GM21526 (cell line): ENCODE measurements at regions not wholly inside any gene's neighbourhood (a gene's known extent, or its start where the extent isn't known, plus 50 kb on each side); places are given as distances from the start of the nearest gene placed in this dataset.
"Not testable (repeated sequence)": the region's sequence is repeated elsewhere in the genome, so short reads cannot be mapped to it uniquely, and the experiment has no call there.

ENCODE experiments used
- ATAC-seq: cut with Tn5 transposase; IDR thresholded peaks from one replicate; pipeline ENCODE4 v1.9.1; 2021; ENCODE audit warnings: moderate library complexity; ENCODE audit not compliant: unreplicated experiment, low FRiP score

- no peak for ATAC-seq
These were observed 1242.0 kb upstream of the ACVR2A start for GRCh38 chr2:146602856-146603255.

- no peak for ATAC-seq
These were observed 1242.4 kb upstream of the ACVR2A start for GRCh38 chr2:146602383-146602782.

- ATAC-seq, result no peak
These were observed 1246.0 kb upstream of the ACVR2A start for GRCh38 chr2:146598791-146599190.

- ATAC-seq, result no peak
These were observed 1247.5 kb upstream of the ACVR2A start for GRCh38 chr2:146597291-146597690.

- ATAC-seq, result no peak
These were observed 1252.9 kb upstream of the ACVR2A start for GRCh38 chr2:146591908-146592307.

- no peak for ATAC-seq
These were observed 1257.5 kb upstream of the ACVR2A start for GRCh38 chr2:146587291-146587713.

GRCh38 chr2:146584316-146584715 is 1260.5 kb upstream of the ACVR2A start:
- no peak for ATAC-seq

GRCh38 chr2:146579147-146579930 is 1265.5 kb upstream of the ACVR2A start:
- no peak for ATAC-seq

- ATAC-seq, result no peak
These were observed 1268.3 kb upstream of the ACVR2A start for GRCh38 chr2:146576339-146577111.

GRCh38 chr2:146572598-146572997 is 1272.2 kb upstream of the ACVR2A start:
- ATAC-seq, result no peak

GRCh38 chr2:146561996-146562395 is 1282.8 kb upstream of the ACVR2A start:
- no peak for ATAC-seq

GRCh38 chr2:146547236-146547635 is 1297.6 kb upstream of the ACVR2A start:
- no peak for ATAC-seq

GRCh38 chr2:146544701-146545100 is 1300.1 kb upstream of the ACVR2A start:
- ATAC-seq, result no peak

GRCh38 chr2:146541896-146542295 is 1302.9 kb upstream of the ACVR2A start:
- ATAC-seq, result no peak

- ATAC-seq, result no peak
These were observed 1304.4 kb upstream of the ACVR2A start for GRCh38 chr2:146540271-146540932.

- not testable (repeated sequence) for ATAC-seq
These were observed 1305.1 kb upstream of the ACVR2A start for GRCh38 chr2:146539739-146540138.

- ATAC-seq, result no peak
These were observed 1307.4 kb upstream of the ACVR2A start for GRCh38 chr2:146537477-146537876.

GRCh38 chr2:146532509-146533147 is 1312.2 kb upstream of the ACVR2A start:
- no peak for ATAC-seq

- ATAC-seq, result no peak
These were observed 1312.8 kb upstream of the ACVR2A start for GRCh38 chr2:146532009-146532408.

- ATAC-seq, result no peak
These were observed 1313.9 kb upstream of the ACVR2A start for GRCh38 chr2:146530886-146531285.

GRCh38 chr2:146527166-146527565 is 1317.7 kb upstream of the ACVR2A start:
- no peak for ATAC-seq
